Glutamatergic neuron (in vitro differentiated cells): ENCODE measurements at regions not wholly inside any gene's neighbourhood (a gene's known extent, or its start where the extent isn't known, plus 50 kb on each side); places are given as distances from the start of the nearest gene placed in this dataset.

Experiments
- DNase-seq: peaks from one replicate; pipeline ENCODE4 v3.0.0; 2022
- H3K27ac Mint-ChIP-seq: one replicate; pipeline ENCODE4 v1.8.0; 2020; ENCODE audit warnings: mild to moderate bottlenecking, mixed read lengths, inconsistent platforms; ENCODE audit not compliant: unreplicated experiment
- H3K27me3 Mint-ChIP-seq: one replicate; pipeline ENCODE4 v1.8.0; 2020; ENCODE audit warnings: mild to moderate bottlenecking, moderate library complexity, mixed read lengths, inconsistent platforms; ENCODE audit not compliant: unreplicated experiment
- H3K36me3 Mint-ChIP-seq: one replicate; pipeline ENCODE4 v1.8.0; 2020; ENCODE audit warnings: mild to moderate bottlenecking, mixed read lengths, inconsistent platforms; ENCODE audit not compliant: unreplicated experiment
- H3K4me1 Mint-ChIP-seq: one replicate; pipeline ENCODE4 v1.8.0; 2020; ENCODE audit warnings: mild to moderate bottlenecking, low read depth, mixed read lengths, inconsistent platforms; ENCODE audit not compliant: unreplicated experiment
- H3K4me3 Mint-ChIP-seq: one replicate; pipeline ENCODE4 v1.8.0; 2020; ENCODE audit warnings: mild to moderate bottlenecking, mixed read lengths, inconsistent platforms; ENCODE audit not compliant: unreplicated experiment
- H3K9me3 Mint-ChIP-seq: one replicate; pipeline ENCODE4 v1.8.0; 2020; ENCODE audit warnings: mild to moderate bottlenecking, moderate library complexity, mixed read lengths, inconsistent platforms; ENCODE audit not compliant: unreplicated experiment
- TF ChIP-seq, protein P1 (sequence below): fragments of 200-600 bp; sonication (generic); IDR thresholded peaks from one replicate; pipeline ENCODE4 v1.5.0; 2021; ENCODE audit not compliant: partially characterized antibody, unreplicated experiment

DNA sequence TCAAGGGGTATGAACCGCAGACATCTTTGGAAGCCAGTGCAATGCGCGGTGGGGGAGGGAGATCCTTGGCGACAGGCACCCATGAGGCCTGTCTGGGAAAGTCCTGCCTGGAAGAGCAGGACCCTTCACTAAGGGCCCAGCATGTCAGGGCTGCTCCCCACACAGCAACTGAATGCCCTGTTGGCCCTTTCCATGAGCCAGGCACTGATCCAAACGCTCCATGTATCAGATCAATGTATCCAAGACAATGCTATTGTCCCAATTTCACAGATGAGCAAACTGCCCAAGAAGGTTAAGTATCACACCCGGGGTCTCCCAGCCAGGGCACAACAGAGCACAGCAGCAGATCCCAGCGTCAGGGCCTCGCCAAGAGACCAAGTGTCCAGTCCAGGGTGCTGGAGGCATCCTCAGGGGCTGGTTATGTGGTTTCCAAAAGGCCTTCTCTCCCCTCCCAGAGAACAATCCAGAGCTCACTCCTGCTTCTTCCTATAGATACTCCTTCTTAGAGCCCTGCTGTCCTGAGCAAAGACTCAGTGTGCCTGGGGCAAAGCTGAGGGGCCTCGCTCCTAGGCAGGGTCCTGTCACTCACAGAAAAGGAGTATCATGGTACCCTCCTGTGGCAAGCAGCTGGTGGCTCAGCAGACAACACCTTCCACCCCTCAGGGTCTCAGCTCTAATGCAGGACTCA lies 328.0 kb downstream of the NPHP4 start:
- no peak overlapping the region for H3K4me3 Mint-ChIP-seq
- H3K4me1 Mint-ChIP-seq: no peaks in the 10 kb centered on the region
- peaks cover 6% of the 10 kb centered on the region for H3K27me3 Mint-ChIP-seq
- no peak for DNase-seq
- H3K9me3 Mint-ChIP-seq: peaks cover 33% of the 10 kb centered on the region
- H3K27ac Mint-ChIP-seq: no peak overlapping the region
- peaks cover 5% of the 10 kb centered on the region for H3K36me3 Mint-ChIP-seq
- TF ChIP-seq, protein P1, sequence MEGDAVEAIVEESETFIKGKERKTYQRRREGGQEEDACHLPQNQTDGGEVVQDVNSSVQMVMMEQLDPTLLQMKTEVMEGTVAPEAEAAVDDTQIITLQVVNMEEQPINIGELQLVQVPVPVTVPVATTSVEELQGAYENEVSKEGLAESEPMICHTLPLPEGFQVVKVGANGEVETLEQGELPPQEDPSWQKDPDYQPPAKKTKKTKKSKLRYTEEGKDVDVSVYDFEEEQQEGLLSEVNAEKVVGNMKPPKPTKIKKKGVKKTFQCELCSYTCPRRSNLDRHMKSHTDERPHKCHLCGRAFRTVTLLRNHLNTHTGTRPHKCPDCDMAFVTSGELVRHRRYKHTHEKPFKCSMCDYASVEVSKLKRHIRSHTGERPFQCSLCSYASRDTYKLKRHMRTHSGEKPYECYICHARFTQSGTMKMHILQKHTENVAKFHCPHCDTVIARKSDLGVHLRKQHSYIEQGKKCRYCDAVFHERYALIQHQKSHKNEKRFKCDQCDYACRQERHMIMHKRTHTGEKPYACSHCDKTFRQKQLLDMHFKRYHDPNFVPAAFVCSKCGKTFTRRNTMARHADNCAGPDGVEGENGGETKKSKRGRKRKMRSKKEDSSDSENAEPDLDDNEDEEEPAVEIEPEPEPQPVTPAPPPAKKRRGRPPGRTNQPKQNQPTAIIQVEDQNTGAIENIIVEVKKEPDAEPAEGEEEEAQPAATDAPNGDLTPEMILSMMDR: no peak

DNA sequence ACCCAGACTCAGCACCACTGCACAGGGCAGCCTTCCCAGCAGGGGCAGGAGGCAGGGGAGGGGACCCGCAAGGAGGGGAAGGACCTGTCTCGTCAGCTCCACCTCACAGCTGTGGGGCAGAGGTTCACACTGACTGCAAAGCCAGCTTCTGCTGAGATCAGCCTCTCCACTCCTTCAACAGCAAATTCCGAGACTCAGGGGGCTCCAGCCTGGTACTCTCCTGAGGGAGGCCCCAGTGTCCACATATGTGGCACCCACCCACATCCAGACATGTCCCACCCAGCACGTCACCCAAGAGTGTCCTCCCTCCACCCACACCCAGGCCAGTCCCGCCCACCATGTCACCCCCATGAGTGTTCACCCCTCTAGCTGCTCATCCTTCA lies 329.5 kb downstream of the NPHP4 start:
- Mint-ChIP-seq H3K4me3 (no peak overlapping the region), H3K27ac (no peak overlapping the region), H3K9me3 (peaks cover 25% of the 10 kb centered on the region), H3K27me3 (peaks cover 1% of the 10 kb centered on the region), H3K36me3 (peaks cover 5% of the 10 kb centered on the region), H3K4me1 (no peaks in the 10 kb centered on the region)
- TF ChIP-seq, protein P1: no peak
- no peak for DNase-seq

GRCh38 chr1:5662086-5662743 lies 330.0 kb downstream of the NPHP4 start:
- no peak for DNase-seq
- Mint-ChIP-seq H3K27me3 (peaks cover 1% of the 10 kb centered on the region), H3K9me3 (peaks cover 27% of the 10 kb centered on the region), H3K36me3 (peaks cover 5% of the 10 kb centered on the region), H3K27ac (no peak overlapping the region), H3K4me3 (no peak overlapping the region), H3K4me1 (no peaks in the 10 kb centered on the region)
- TF ChIP-seq, protein P1: no peak

DNA sequence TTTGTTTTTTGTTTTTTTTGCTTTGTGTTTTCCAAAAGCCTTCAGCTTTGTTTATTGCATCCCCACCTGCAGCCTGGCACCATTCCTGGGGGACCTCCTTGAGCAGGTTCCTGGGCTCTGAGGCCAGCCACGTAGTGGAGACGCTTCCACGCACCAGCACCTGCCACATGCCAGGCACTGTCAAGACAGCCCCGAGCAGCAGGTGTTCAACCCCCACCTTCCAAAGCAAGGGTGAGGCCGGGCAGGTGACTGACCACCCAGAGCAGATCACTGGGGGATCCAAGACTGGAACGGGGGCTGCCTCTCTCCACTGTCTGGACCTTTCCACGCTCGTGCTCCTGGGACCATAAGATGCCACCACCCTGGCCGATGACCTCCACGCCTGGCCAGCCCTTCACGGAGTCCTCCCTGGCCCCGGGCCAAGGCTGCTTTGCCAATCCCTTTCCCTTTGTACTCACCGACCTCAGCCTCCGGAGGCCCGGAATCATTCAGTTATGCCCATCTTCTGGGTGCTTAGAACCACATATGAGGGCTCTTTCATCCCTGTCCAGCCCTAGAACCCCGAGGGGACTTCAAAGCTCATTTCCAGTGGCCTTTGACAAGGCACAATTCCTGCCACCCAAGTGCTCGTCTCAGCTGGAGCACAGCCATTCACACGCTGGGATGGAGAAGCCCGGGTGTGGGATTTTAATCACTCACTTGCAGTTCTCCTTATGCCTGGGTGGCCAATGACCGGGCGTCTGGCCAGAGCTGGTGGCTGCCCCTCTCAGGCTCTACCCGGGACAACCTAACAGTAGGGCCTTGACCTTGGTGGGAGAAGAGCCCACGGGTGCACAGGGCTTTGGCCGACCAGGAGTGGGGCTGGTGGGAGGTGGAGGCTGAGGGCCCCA lies 330.8 kb downstream of the NPHP4 start:
- no peak overlapping the region for H3K4me3 Mint-ChIP-seq
- peaks cover 1% of the 10 kb centered on the region for H3K27me3 Mint-ChIP-seq
- H3K27ac Mint-ChIP-seq: no peak overlapping the region
- peaks cover 5% of the 10 kb centered on the region for H3K36me3 Mint-ChIP-seq
- peaks cover 22% of the 10 kb centered on the region for H3K9me3 Mint-ChIP-seq
- DNase-seq: no peak
- no peaks in the 10 kb centered on the region for H3K4me1 Mint-ChIP-seq
- TF ChIP-seq, protein P1: no peak
